H1 (cell line): ENCODE measurements at regions not wholly inside any gene's neighbourhood (a gene's known extent, or its start where the extent isn't known, plus 50 kb on each side); places are given as distances from the start of the nearest gene placed in this dataset.

Source experiments
- CTCF ChIA-PET: fragments of 300-600 bp; sonication (Branson Sonifier 250); formaldehyde crosslinking; loops from one replicate; lab custom pipeline; 2021; ENCODE audit not compliant: partially characterized antibody; lab: Charles Lee
- POLR2A ChIA-PET: fragments of 300-600 bp; sonication (Branson Sonifier 250); formaldehyde crosslinking; loops from one replicate; lab custom pipeline; 2021; ENCODE audit warnings: inconsistent platforms; ENCODE audit not compliant: partially characterized antibody; lab: Charles Lee
- DNase-seq, 2 experiments: peaks; one replicate each; pipeline versions ENCODE4 v3.0.0 to v3.0.0-alpha.2; 2010 to 2022; ENCODE audit warnings: low spot score in 2 of 2, low read depth in 1 of 2, mixed read lengths in 1 of 2
- FAIRE-seq: peaks from 2 replicates; lab custom pipeline; 2011; peaks lifted over from hg19 to GRCh38; lab: Jason Lieb, UNC
- H2AFZ ChIP-seq: 2 replicates; pipeline ENCODE4 v1.8.1; 2012; ENCODE audit warnings: low read length, inconsistent platforms
- H2AK5ac ChIP-seq: 2 replicates; pipeline ENCODE4 v1.6.1; 2013; ENCODE audit warnings: low read depth, low read length
- H2BK120ac ChIP-seq: replicated peaks from 2 replicates; pipeline ENCODE3; 2013; ENCODE audit warnings: low read depth, low read length, inconsistent platforms
- H2BK12ac ChIP-seq: 2 replicates; pipeline ENCODE4 v1.6.1; 2013; ENCODE audit warnings: low read depth, low read length
- H2BK15ac ChIP-seq: 2 replicates; pipeline ENCODE4 v1.6.1; 2013; ENCODE audit warnings: low read length
- H2BK20ac ChIP-seq: 2 replicates; pipeline ENCODE4 v1.6.1; 2013; ENCODE audit warnings: low read length
- H2BK5ac ChIP-seq: 2 replicates; pipeline ENCODE4 v1.6.1; 2013; ENCODE audit warnings: low read depth, low read length
- H3K14ac ChIP-seq: 2 replicates; pipeline ENCODE4 v1.6.1; 2013; ENCODE audit warnings: inconsistent platforms; ENCODE audit not compliant: insufficient read length
- H3K18ac ChIP-seq: 2 replicates; pipeline ENCODE4 v1.6.1; 2013; ENCODE audit warnings: low read length; ENCODE audit errors: extremely low read depth
- H3K23ac ChIP-seq: 2 replicates; pipeline ENCODE4 v1.6.1; 2013; ENCODE audit warnings: inconsistent platforms; ENCODE audit not compliant: insufficient read length
- H3K23me2 ChIP-seq: 2 replicates; pipeline ENCODE4 v1.6.1; 2013; ENCODE audit warnings: low read depth, low read length
- H3K27ac ChIP-seq: 2 replicates; pipeline ENCODE4 v1.6.1; 2011; ENCODE audit warnings: low read depth, low read length, inconsistent platforms
- H3K27me3 ChIP-seq, 4 experiments: replicated peaks in 1 of 4; 1 replicate in 1 of 4; 2 replicates in 3 of 4; pipeline versions ENCODE4 v1.6.1 to v1.8.1; 2011 to 2013; ENCODE audit warnings: low read length in 3 of 4, mild to moderate bottlenecking in 3 of 4, inconsistent platforms in 2 of 4, mixed read lengths in 2 of 4, moderate library complexity in 1 of 4; ENCODE audit not compliant: control insufficient read depth in 3 of 4, insufficient read depth in 3 of 4; ENCODE audit errors: extremely low read depth in 1 of 4
- H3K36me3 ChIP-seq, 4 experiments: 2 replicates each; pipeline versions ENCODE4 v1.6.1 to v1.8.1; 2011 to 2013; ENCODE audit warnings: mild to moderate bottlenecking in 4 of 4, low read length in 3 of 4, moderate library complexity in 2 of 4, control low read depth in 1 of 4, inconsistent platforms in 1 of 4; ENCODE audit not compliant: insufficient read depth in 4 of 4, control insufficient read depth in 2 of 4
- H3K4ac ChIP-seq: replicated peaks from 2 replicates; pipeline ENCODE3; 2013; ENCODE audit warnings: low read length, low read depth, mixed read lengths, inconsistent platforms; ENCODE audit not compliant: insufficient read length
- H3K4me1 ChIP-seq, 4 experiments: replicated peaks in 1 of 4; 1 replicate in 1 of 4; 2 replicates in 3 of 4; pipeline versions ENCODE4 v1.6.1 to v1.8.1; 2011 to 2013; ENCODE audit warnings: low read length in 3 of 4, inconsistent platforms in 2 of 4, mixed read lengths in 1 of 4; ENCODE audit not compliant: insufficient read depth in 4 of 4, control insufficient read depth in 3 of 4
- H3K4me2 ChIP-seq, 2 experiments: 2 replicates each; pipeline versions ENCODE4 v1.6.1 to v1.8.1; 2011 to 2013; ENCODE audit warnings: low read depth in 2 of 2, low read length in 2 of 2, control low read depth in 1 of 2, inconsistent platforms in 1 of 2, mild to moderate bottlenecking in 1 of 2; ENCODE audit not compliant: insufficient read depth in 1 of 2
- H3K4me3 ChIP-seq, 4 experiments: fragments of 200-600, 300-600 bp in 1 of 4; sonication (generic), shearing (Covaris generic), sonication (Bioruptor Twin) in 1 of 4; 2 replicates each; pipeline versions ENCODE4 v1.5.1 to v1.8.1; 2011 to 2016; ENCODE audit warnings: low read length in 4 of 4, low read depth in 3 of 4, control low read depth in 2 of 4, inconsistent platforms in 2 of 4, mild to moderate bottlenecking in 2 of 4, mixed read lengths in 1 of 4, moderate library complexity in 1 of 4; ENCODE audit not compliant: insufficient read depth in 2 of 4; ENCODE audit errors: extremely low read depth in 1 of 4
- H3K56ac ChIP-seq: replicated peaks from 2 replicates; pipeline ENCODE3; 2013; ENCODE audit warnings: low read depth, mild to moderate bottlenecking, mixed read lengths, low read length, inconsistent platforms; ENCODE audit not compliant: insufficient read length
- H3K79me1 ChIP-seq: 2 replicates; pipeline ENCODE4 v1.6.1; 2013; ENCODE audit warnings: low read depth, low read length, control low read depth
- H3K79me2 ChIP-seq, 2 experiments: 2 replicates each; pipeline versions ENCODE4 v1.6.1 to v1.8.1; 2012 to 2013; ENCODE audit warnings: low read length in 2 of 2, mild to moderate bottlenecking in 2 of 2, inconsistent platforms in 1 of 2; ENCODE audit not compliant: insufficient read depth in 2 of 2, control insufficient read depth in 1 of 2
- H3K9ac ChIP-seq, 4 experiments: replicated peaks in 1 of 4; 1 replicate in 1 of 4; 2 replicates in 3 of 4; pipeline versions ENCODE4 v1.6.1 to v1.8.1; 2011 to 2013; ENCODE audit warnings: low read depth in 3 of 4, low read length in 3 of 4, control low read depth in 2 of 4, mild to moderate bottlenecking in 2 of 4, moderate library complexity in 2 of 4, inconsistent platforms in 1 of 4; ENCODE audit errors: extremely low read depth in 1 of 4
- H3K9me3 ChIP-seq, 2 experiments: 2 replicates each; pipeline versions ENCODE4 v1.6.1 to v1.8.1; 2012 to 2013; ENCODE audit warnings: mild to moderate bottlenecking in 2 of 2, moderate library complexity in 2 of 2, control low read depth in 1 of 2, inconsistent platforms in 1 of 2, low read depth in 1 of 2, low read length in 1 of 2, mixed read lengths in 1 of 2; ENCODE audit not compliant: insufficient read depth in 2 of 2
- H4K20me1 ChIP-seq, 2 experiments: replicated peaks in 1 of 2; 2 replicates each; pipeline versions ENCODE3 to v1.8.1; 2011 to 2013; ENCODE audit warnings: inconsistent platforms in 2 of 2, low read length in 2 of 2, mild to moderate bottlenecking in 1 of 2; ENCODE audit not compliant: insufficient read depth in 2 of 2, control insufficient read depth in 1 of 2
- H4K5ac ChIP-seq: 2 replicates; pipeline ENCODE4 v1.6.1; 2013; ENCODE audit warnings: low read length, low read depth, mixed read lengths, inconsistent platforms; ENCODE audit not compliant: insufficient read length
- H4K8ac ChIP-seq: 2 replicates; pipeline ENCODE4 v1.8.0; 2013; ENCODE audit warnings: mild to moderate bottlenecking, moderate library complexity, low read length, inconsistent platforms; ENCODE audit not compliant: insufficient read depth; ENCODE audit errors: extremely low read depth
- H4K91ac ChIP-seq: replicated peaks from 2 replicates; pipeline ENCODE3; 2013; ENCODE audit warnings: low read length, mixed read lengths, inconsistent platforms; ENCODE audit not compliant: insufficient read length
- BRCA1 ChIP-seq: IDR thresholded peaks from 2 replicates; pipeline ENCODE4 v1.6.1; 2012; ENCODE audit warnings: low read depth, low read length, improper control_type of control experiment
- CTCF ChIP-seq, 3 experiments: IDR thresholded peaks; 1 replicate in 2 of 3; 2 replicates in 1 of 3; pipeline versions ENCODE4 v1.5.1 to v1.6.1; 2011; ENCODE audit warnings: low read length in 3 of 3, mild to moderate bottlenecking in 3 of 3, inconsistent platforms in 2 of 3, low read depth in 1 of 3, moderate library complexity in 1 of 3; ENCODE audit not compliant: insufficient read depth in 1 of 3; ENCODE audit errors: control extremely low read depth in 1 of 3
- HDAC6 ChIP-seq: IDR thresholded peaks from one replicate; pipeline ENCODE4 v1.7.1; 2012; ENCODE audit warnings: low read depth, mild to moderate bottlenecking, inconsistent platforms, low read length, moderate library complexity
- MAFK ChIP-seq: IDR thresholded peaks from 2 replicates; pipeline ENCODE4 v1.6.1; 2012; ENCODE audit warnings: low read depth, mild to moderate bottlenecking, improper control_type of control experiment, low read length
- NANOG ChIP-seq: IDR thresholded peaks from 2 replicates; pipeline ENCODE4 v1.6.1; 2011; ENCODE audit warnings: low read length, low read depth, mild to moderate bottlenecking, inconsistent platforms; ENCODE audit not compliant: insufficient read depth, poor library complexity, severe bottlenecking
- POLR2AphosphoS5 ChIP-seq: IDR thresholded peaks from 2 replicates; pipeline ENCODE4 v1.6.1; 2011; ENCODE audit warnings: low read depth, low read length
- RBBP5 ChIP-seq: IDR thresholded peaks from 2 replicates; pipeline ENCODE4 v1.7.1; 2012; ENCODE audit warnings: low read depth, mild to moderate bottlenecking, inconsistent platforms, low read length, moderate library complexity, borderline replicate concordance
- RXRA ChIP-seq: IDR thresholded peaks from 2 replicates; pipeline ENCODE4 v1.6.1; 2011; ENCODE audit warnings: low read depth, mild to moderate bottlenecking, low read length, moderate library complexity; ENCODE audit not compliant: insufficient read depth
- SRF ChIP-seq: IDR thresholded peaks from 2 replicates; pipeline ENCODE4 v1.6.1; 2011; ENCODE audit warnings: mild to moderate bottlenecking, low read depth, low read length, moderate library complexity
- USF2 ChIP-seq: IDR thresholded peaks from 2 replicates; pipeline ENCODE4 v1.6.1; 2011; ENCODE audit warnings: low read length, improper control_type of control experiment
- WGBS, 2 experiments: shearing (Covaris generic) in 1 of 2; methylation state at CpG; one replicate each; pipeline versions ENCODE4 v1.1.6 to v1.1.7; 2013 to 2015; ENCODE audit warnings: low lambda C conversion rate in 2 of 2, mixed read lengths in 2 of 2, inconsistent platforms in 1 of 2, low coverage in 1 of 2, missing lambda C conversion rate in 1 of 2; ENCODE audit not compliant: insufficient replicate concordance in 2 of 2, insufficient coverage in 1 of 2, insufficient read length in 1 of 2; ENCODE audit errors: extremely low coverage in 1 of 2, missing lambda C conversion rate in 1 of 2; 5-methylcytosine and 5-hydroxymethylcytosine counted together

GRCh38 chr10:85012305-85012704 lies 683.9 kb downstream of the CCSER2 start:
- Histone ChIP-seq H3K23ac (no peak overlapping the region), H3K36me3 (no peaks in the 10 kb centered on the region), H2BK5ac (no peak overlapping the region), H4K8ac (no peak overlapping the region), H2AK5ac (no peak overlapping the region), H3K27ac (no peak overlapping the region), H2BK20ac (no peak overlapping the region), H3K23me2 (no peaks in the 10 kb centered on the region), H3K18ac (no peak overlapping the region), H3K79me2 (no peaks in the 10 kb centered on the region), H3K9me3 (no peaks in the 10 kb centered on the region), H3K4me2 (no peak overlapping the region), H3K4me1 (no peaks in the 10 kb centered on the region), H2AFZ (no peak overlapping the region), H4K5ac (no peak overlapping the region), H4K20me1 (no peaks in the 10 kb centered on the region), H3K4me3 (no peak overlapping the region), H2BK15ac (no peak overlapping the region), H3K14ac (no peak overlapping the region), H3K56ac (no peak overlapping the region), H4K91ac (no peak overlapping the region), H2BK12ac (no peak overlapping the region), H3K9ac (no peak overlapping the region), H3K79me1 (no peaks in the 10 kb centered on the region), H3K4ac (no peak overlapping the region), H2BK120ac (no peak overlapping the region), H3K27me3 (no peaks in the 10 kb centered on the region)
- FAIRE-seq, result no peak
- 93% methylated on average over 2 of the region's 2 CpGs; no CpG with 5 or more reads in 1 of the 2 experiments for whole genome bisulfite sequencing, 2 experiments
- no peak for TF ChIP-seq CTCF (IDR thresholded peaks at IDR 0.05; ENCODE audit: control extremely low read depth in 1 of 3, insufficient read depth in 1 of 3, low read depth in 1 of 3, low read length in 3 of 3)
- no peak for TF ChIP-seq RBBP5
- no peak for TF ChIP-seq MAFK
- TF ChIP-seq HDAC6, result no peak
- no peak for TF ChIP-seq POLR2AphosphoS5
- TF ChIP-seq RXRA, result no peak
- TF ChIP-seq BRCA1, result no peak
- no peak for TF ChIP-seq NANOG
- TF ChIP-seq USF2, result no peak
- no peak for TF ChIP-seq SRF
- ChIA-PET POLR2A (no interaction called here), CTCF (no interaction called here)
- DNase-seq, result no peak
